ENCODE measurements at regions not wholly inside any gene's neighbourhood (a gene's known extent, or its start where the extent isn't known, plus 50 kb on each side); places are given as distances from the start of the nearest gene placed in this dataset.

DNA sequence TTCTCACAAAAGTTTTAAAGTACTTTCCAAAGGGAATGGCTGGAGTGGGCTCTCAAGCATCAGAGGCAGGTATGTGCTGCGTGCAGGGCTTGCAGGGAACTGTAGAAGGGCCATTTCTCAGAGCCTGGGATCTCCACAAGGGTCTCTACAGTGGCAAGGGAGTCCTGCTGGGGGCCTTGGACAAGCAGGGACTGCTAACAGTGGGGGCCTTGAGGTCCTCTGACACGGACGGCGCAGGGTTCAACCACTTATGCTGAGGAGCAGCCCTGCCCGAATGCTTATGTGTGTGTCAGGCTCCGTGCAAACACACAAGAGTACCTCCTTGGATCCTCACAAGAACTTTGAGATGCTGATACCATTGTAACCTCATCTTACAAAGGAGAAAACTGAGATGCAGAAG lies 342.1 kb upstream of the COBL start:
- POLR2A ChIA-PET: no interaction called here
- Histone ChIP-seq H3K36me3 (ENCODE audit: control insufficient read depth in 2 of 2, insufficient read depth in 1 of 2, low read length in 2 of 2) (no peaks in the 10 kb centered on the region), H3K4me3 (ENCODE audit: low read depth, low read length) (no peak overlapping the region), H3K27ac (ENCODE audit: extremely low read depth, low read depth, low read length) (no peak overlapping the region), H3K9me3 (ENCODE audit: control insufficient read depth, insufficient read depth, low read depth, low read length) (no peaks in the 10 kb centered on the region), H3K4me1 (ENCODE audit: control insufficient read depth, insufficient read depth, low read length) (no peaks in the 10 kb centered on the region)
- CTCF ChIA-PET: interaction anchor here (0.7 kb wide), 1 partner anchor 19 kb away, joined by 3 read pairs; no protein-coding TSS in a partner anchor
- no peak for TF ChIP-seq ZNF341 (tag by site-specific recombination; IDR thresholded peaks at IDR 0.05; ENCODE audit: low read depth)
- TF ChIP-seq, protein P1, sequence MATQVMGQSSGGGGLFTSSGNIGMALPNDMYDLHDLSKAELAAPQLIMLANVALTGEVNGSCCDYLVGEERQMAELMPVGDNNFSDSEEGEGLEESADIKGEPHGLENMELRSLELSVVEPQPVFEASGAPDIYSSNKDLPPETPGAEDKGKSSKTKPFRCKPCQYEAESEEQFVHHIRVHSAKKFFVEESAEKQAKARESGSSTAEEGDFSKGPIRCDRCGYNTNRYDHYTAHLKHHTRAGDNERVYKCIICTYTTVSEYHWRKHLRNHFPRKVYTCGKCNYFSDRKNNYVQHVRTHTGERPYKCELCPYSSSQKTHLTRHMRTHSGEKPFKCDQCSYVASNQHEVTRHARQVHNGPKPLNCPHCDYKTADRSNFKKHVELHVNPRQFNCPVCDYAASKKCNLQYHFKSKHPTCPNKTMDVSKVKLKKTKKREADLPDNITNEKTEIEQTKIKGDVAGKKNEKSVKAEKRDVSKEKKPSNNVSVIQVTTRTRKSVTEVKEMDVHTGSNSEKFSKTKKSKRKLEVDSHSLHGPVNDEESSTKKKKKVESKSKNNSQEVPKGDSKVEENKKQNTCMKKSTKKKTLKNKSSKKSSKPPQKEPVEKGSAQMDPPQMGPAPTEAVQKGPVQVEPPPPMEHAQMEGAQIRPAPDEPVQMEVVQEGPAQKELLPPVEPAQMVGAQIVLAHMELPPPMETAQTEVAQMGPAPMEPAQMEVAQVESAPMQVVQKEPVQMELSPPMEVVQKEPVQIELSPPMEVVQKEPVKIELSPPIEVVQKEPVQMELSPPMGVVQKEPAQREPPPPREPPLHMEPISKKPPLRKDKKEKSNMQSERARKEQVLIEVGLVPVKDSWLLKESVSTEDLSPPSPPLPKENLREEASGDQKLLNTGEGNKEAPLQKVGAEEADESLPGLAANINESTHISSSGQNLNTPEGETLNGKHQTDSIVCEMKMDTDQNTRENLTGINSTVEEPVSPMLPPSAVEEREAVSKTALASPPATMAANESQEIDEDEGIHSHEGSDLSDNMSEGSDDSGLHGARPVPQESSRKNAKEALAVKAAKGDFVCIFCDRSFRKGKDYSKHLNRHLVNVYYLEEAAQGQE (tag by site-specific recombination; IDR thresholded peaks at IDR 0.05): no peak
- TF ChIP-seq, protein P2, sequence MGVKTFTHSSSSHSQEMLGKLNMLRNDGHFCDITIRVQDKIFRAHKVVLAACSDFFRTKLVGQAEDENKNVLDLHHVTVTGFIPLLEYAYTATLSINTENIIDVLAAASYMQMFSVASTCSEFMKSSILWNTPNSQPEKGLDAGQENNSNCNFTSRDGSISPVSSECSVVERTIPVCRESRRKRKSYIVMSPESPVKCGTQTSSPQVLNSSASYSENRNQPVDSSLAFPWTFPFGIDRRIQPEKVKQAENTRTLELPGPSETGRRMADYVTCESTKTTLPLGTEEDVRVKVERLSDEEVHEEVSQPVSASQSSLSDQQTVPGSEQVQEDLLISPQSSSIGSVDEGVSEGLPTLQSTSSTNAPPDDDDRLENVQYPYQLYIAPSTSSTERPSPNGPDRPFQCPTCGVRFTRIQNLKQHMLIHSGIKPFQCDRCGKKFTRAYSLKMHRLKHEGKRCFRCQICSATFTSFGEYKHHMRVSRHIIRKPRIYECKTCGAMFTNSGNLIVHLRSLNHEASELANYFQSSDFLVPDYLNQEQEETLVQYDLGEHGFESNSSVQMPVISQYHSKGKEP (tag by site-specific recombination; IDR thresholded peaks at IDR 0.05): no peak
- no peak for TF ChIP-seq ZNF433 (tag by site-specific recombination; IDR thresholded peaks at IDR 0.05; ENCODE audit: low read depth)
- no peak for TF ChIP-seq BCL11B (tag by site-specific recombination; IDR thresholded peaks at IDR 0.05; ENCODE audit: low read depth)
- TF ChIP-seq ZNF837 (tag by site-specific recombination; IDR thresholded peaks at IDR 0.05): no peak
- no peak for TF ChIP-seq RBAK (tag by site-specific recombination; IDR thresholded peaks at IDR 0.05)
- TF ChIP-seq ZNF785 (tag by site-specific recombination; IDR thresholded peaks at IDR 0.05): no peak
- no peak for TF ChIP-seq GLI4 (tag by site-specific recombination; IDR thresholded peaks at IDR 0.05)
- TF ChIP-seq ZNF768 (tag by site-specific recombination; IDR thresholded peaks at IDR 0.05): no peak
- no peak for TF ChIP-seq SP3 (tag by site-specific recombination; IDR thresholded peaks at IDR 0.05)
- TF ChIP-seq, protein P3, sequence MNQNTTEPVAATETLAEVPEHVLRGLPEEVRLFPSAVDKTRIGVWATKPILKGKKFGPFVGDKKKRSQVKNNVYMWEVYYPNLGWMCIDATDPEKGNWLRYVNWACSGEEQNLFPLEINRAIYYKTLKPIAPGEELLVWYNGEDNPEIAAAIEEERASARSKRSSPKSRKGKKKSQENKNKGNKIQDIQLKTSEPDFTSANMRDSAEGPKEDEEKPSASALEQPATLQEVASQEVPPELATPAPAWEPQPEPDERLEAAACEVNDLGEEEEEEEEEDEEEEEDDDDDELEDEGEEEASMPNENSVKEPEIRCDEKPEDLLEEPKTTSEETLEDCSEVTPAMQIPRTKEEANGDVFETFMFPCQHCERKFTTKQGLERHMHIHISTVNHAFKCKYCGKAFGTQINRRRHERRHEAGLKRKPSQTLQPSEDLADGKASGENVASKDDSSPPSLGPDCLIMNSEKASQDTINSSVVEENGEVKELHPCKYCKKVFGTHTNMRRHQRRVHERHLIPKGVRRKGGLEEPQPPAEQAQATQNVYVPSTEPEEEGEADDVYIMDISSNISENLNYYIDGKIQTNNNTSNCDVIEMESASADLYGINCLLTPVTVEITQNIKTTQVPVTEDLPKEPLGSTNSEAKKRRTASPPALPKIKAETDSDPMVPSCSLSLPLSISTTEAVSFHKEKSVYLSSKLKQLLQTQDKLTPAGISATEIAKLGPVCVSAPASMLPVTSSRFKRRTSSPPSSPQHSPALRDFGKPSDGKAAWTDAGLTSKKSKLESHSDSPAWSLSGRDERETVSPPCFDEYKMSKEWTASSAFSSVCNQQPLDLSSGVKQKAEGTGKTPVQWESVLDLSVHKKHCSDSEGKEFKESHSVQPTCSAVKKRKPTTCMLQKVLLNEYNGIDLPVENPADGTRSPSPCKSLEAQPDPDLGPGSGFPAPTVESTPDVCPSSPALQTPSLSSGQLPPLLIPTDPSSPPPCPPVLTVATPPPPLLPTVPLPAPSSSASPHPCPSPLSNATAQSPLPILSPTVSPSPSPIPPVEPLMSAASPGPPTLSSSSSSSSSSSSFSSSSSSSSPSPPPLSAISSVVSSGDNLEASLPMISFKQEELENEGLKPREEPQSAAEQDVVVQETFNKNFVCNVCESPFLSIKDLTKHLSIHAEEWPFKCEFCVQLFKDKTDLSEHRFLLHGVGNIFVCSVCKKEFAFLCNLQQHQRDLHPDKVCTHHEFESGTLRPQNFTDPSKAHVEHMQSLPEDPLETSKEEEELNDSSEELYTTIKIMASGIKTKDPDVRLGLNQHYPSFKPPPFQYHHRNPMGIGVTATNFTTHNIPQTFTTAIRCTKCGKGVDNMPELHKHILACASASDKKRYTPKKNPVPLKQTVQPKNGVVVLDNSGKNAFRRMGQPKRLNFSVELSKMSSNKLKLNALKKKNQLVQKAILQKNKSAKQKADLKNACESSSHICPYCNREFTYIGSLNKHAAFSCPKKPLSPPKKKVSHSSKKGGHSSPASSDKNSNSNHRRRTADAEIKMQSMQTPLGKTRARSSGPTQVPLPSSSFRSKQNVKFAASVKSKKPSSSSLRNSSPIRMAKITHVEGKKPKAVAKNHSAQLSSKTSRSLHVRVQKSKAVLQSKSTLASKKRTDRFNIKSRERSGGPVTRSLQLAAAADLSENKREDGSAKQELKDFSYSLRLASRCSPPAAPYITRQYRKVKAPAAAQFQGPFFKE (tag by site-specific recombination; IDR thresholded peaks at IDR 0.05; ENCODE audit: borderline replicate concordance): no peak
- no peak for TF ChIP-seq ZNF473 (tag by site-specific recombination; IDR thresholded peaks at IDR 0.05)
- no peak for TF ChIP-seq ZNF48 (tag by site-specific recombination; IDR thresholded peaks at IDR 0.05)
- no peak for TF ChIP-seq MYNN (tag by site-specific recombination; IDR thresholded peaks at IDR 0.05; ENCODE audit: borderline replicate concordance)

DNA sequence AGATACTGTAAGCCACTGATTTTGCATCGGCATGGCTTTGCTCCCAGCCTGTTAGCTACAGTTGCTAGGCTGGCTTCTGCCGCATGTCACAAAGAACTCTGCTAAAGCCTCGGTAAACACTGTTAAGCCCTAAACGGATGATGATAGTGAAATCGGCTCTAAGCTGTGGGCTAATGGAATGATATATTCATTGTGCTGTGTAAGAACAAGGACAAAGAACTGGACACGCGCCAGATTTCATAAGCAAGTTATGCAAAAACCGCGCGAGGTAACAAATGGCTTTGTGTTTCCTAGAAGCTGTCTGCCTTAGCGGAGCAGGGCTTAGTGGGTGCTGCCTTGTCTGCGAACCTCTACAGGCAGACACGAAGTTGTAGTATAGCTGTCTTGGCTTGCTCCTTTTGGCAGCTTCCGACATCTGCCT lies 331.3 kb upstream of the COBL start:
- CTCF ChIA-PET: interaction anchor here (1.4 kb wide), 1 partner anchor 10 kb away, joined by 5 read pairs; no protein-coding TSS in a partner anchor
- peak overlapping the region; percentile 60 for H3K27ac ChIP-seq (ENCODE audit: extremely low read depth, low read depth, low read length)
- peaks cover 15% of the 10 kb centered on the region for H3K4me1 ChIP-seq (ENCODE audit: control insufficient read depth, insufficient read depth, low read length)
- no peaks in the 10 kb centered on the region for H3K9me3 ChIP-seq (ENCODE audit: control insufficient read depth, insufficient read depth, low read depth, low read length)
- H3K4me3 ChIP-seq (ENCODE audit: low read depth, low read length): no peak overlapping the region
- TF ChIP-seq OSR2 (tag by site-specific recombination; IDR thresholded peaks at IDR 0.05) (peak; percentile 67), TRIM28 (IDR thresholded peaks at IDR 0.05; ENCODE audit: borderline replicate concordance, low read length) (peak; percentile 80; the same call in 1 of the 2 replicates), REPIN1 (tag by site-specific recombination; IDR thresholded peaks at IDR 0.05; ENCODE audit: low read depth) (no peak), ZNF600 (tag by site-specific recombination; IDR thresholded peaks at IDR 0.05) (peak; percentile 23; the same call in 1 of the 2 replicates), ZNF292 (tag by site-specific recombination; IDR thresholded peaks at IDR 0.05; ENCODE audit: borderline replicate concordance, low read depth) (no peak), ZBTB17 (tag by site-specific recombination; IDR thresholded peaks at IDR 0.05) (peak; percentile 24; the same call in 1 of the 2 replicates)
- TF ChIP-seq, protein P4, sequence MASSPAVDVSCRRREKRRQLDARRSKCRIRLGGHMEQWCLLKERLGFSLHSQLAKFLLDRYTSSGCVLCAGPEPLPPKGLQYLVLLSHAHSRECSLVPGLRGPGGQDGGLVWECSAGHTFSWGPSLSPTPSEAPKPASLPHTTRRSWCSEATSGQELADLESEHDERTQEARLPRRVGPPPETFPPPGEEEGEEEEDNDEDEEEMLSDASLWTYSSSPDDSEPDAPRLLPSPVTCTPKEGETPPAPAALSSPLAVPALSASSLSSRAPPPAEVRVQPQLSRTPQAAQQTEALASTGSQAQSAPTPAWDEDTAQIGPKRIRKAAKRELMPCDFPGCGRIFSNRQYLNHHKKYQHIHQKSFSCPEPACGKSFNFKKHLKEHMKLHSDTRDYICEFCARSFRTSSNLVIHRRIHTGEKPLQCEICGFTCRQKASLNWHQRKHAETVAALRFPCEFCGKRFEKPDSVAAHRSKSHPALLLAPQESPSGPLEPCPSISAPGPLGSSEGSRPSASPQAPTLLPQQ (tag by site-specific recombination; IDR thresholded peaks at IDR 0.05): no peak
- POLR2A ChIA-PET: no interaction called here
- no peaks in the 10 kb centered on the region for H3K36me3 ChIP-seq (ENCODE audit: control insufficient read depth in 2 of 2, insufficient read depth in 1 of 2, low read length in 2 of 2)

Data from HEK293 (cell line).